NCI-H2171 (cell line): ENCODE measurements at regions not wholly inside any gene's neighbourhood (a gene's known extent, or its start where the extent isn't known, plus 50 kb on each side); places are given as distances from the start of the nearest gene placed in this dataset.
"Not testable (repeated sequence)": the region's sequence is repeated elsewhere in the genome, so short reads cannot be mapped to it uniquely, and the experiment has no call there.

Source experiments
- DNase-seq: peaks from one replicate; lab custom pipeline; 2025; lab: John Stamatoyannopoulos, UW

DNA sequence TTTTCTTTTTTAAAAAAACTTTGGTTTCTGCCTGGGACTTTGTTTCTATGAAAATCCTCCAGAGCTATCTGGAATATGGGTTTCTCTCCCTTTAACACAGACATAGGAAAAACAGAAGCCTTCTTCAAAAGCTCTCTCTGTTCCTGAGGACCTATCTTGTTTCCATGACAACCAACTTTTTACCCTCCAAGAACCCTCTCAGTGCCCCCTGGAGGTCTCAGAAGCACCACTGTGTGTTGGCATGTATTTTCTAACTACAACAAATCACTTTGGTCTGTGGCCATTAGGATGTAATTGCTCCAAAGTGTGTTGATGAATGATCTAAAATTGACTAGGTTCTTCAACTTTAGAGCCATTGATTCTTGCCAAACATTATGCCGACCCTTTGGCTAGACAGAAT, 1331.6 kb downstream of the ADGRL3 start:
- no peak for DNase-seq

- DNase-seq = no peak
These were observed 1331.1 kb downstream of the ADGRL3 start for GRCh38 chr4:62531264-62531663.

GRCh38 chr4:62528874-62529273, 1328.7 kb downstream of the ADGRL3 start:
- no peak for DNase-seq

GRCh38 chr4:62526671-62527070, 1326.5 kb downstream of the ADGRL3 start:
- no peak for DNase-seq

- no peak for DNase-seq
These were observed 1323.1 kb downstream of the ADGRL3 start for GRCh38 chr4:62523256-62523655.

DNA sequence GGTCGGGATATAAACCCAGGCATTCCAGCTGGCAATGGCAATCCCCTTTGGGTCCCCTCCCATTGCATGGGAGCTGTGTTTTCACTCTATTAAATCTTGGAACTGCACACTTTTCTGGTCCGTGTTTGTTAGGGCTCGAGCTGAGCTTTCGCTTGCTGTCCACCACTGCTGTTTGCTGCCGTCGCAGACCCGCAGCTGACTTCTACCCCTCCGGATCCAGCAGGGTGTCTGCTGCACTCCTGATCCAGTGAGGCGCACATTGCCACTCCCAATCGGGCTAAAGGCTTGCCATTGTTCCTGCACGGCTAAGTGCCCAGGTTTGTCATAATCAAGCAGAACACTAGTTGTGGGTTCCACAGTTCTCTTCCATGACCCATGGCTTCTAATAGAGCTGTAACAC, 1322.1 kb downstream of the ADGRL3 start:
- no peak for DNase-seq

DNA sequence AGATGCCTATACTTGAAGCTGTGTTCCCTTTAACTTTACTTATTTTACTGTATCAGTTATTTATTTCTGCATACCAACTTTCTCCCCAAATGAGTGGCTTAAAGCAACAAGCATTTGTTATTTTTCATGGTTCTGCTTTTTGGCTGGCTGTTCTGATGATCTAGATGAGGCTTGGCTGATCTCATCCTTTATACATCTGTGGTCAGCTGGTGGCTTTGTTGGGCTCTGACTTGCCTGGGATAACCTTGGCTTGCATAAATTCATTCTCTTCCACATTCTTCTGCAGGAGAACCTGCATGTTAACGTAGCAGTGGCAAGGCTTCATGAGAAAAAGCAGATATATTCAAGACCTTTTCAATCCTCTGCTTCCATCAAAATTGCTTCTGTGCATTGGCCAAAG, 1317.6 kb downstream of the ADGRL3 start:
- no peak for DNase-seq

GRCh38 chr4:62513306-62513705, 1313.2 kb downstream of the ADGRL3 start:
- no peak for DNase-seq

DNA sequence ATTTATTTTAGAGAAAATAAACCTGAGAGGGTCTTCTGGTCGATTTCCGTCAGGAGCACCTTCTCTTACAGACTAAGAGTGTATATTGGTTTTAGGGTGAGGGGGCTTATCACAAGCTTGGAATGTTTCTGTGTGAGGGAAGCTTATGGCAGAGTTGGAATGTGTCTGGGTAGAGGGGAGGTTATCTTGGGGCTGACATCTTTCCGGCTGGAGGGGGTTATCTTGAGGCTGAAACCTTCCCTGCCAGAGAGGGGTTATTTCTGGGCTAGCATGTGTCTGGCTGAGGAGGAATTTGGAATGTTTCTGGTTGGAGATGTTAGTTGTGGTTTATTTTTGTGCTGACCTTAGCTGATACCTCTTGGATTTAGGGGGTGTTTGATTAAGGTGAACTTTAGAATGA, 1312.1 kb downstream of the ADGRL3 start:
- DNase-seq = no peak

DNA sequence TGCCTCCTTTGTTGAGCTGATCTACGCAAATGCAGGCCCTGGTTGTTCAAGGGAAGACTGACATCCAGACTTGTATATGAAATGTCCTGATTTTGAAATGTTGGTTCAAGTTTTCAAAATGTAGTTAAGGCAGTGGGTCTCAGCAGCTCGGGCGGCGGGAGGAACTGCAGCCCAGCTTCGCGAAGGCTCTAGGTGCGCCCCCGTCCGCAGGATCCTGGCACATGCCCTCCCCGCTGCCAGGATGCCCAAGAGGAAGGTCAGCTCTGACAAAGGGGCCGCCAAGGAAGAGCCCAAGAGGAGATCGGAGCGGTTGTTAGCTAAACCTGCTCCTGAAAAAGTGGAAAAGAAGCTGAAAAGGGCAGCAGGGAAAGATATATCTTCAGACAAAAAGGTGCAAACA, 1310.1 kb downstream of the ADGRL3 start:
- DNase-seq = no peak

DNA sequence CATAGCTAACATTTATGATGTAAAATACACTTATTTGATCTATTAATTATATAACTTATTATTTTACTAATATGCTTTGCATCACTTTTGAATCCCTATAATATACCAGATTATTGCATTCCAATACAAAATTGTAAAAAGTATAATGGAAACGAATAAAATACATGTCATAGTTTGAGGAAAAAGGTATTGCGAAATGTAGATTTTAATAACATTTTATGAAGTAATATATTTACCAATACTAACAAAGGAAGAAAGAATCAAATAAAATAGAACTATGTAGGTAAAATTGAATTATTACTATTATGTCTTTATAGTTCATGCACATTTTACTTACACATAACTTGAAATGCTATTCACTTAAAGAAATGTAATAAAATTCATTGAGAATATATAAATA, 1300.2 kb downstream of the ADGRL3 start:
- no peak for DNase-seq

DNA sequence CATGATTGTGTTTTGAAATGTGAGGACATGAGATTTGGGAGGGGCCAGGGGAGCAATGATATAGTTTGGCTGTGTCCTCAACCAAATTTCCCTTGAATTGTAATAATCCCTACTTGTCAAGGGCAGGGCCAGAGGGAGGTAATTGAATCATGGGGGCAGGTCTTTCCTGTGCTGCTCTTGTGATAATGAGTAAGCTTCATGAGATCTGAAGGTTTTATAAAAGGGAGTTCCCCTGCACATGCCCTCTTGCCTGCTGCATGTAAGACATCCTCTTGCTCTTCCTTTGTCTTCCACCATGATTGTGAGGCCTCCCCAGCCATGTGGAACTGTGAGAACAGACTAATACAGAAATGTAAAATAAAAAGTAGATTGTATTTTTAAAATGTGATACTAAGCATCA, 1294.9 kb downstream of the ADGRL3 start:
- no peak for DNase-seq

GRCh38 chr4:62491756-62492155, 1291.6 kb downstream of the ADGRL3 start:
- DNase-seq = not testable (repeated sequence)

GRCh38 chr4:62490635-62491034, 1290.5 kb downstream of the ADGRL3 start:
- no peak for DNase-seq

- DNase-seq = no peak
These were observed 1286.9 kb downstream of the ADGRL3 start for GRCh38 chr4:62487016-62487415.

- DNase-seq = no peak
These were observed 1284.2 kb downstream of the ADGRL3 start for GRCh38 chr4:62484357-62484756.

DNA sequence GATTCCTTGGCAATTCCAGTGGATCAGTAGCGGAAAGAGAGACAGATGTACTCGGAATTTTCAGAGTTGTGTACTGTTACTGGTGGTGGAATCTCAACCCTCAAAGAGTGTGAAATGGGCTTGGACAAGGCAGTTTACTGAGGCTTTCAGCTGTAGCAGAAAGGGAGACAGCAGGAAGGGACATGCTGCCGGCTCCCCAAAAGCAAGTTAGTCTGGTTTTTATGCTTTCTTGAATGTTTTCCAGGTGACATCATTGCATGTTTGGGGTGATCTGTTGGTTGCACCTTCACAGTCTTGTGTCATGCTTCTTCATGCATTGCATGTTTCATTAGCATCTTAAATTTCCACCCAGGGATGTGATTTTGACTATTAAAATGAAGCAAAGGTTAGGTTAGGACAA, 1282.2 kb downstream of the ADGRL3 start:
- DNase-seq = no peak

DNA sequence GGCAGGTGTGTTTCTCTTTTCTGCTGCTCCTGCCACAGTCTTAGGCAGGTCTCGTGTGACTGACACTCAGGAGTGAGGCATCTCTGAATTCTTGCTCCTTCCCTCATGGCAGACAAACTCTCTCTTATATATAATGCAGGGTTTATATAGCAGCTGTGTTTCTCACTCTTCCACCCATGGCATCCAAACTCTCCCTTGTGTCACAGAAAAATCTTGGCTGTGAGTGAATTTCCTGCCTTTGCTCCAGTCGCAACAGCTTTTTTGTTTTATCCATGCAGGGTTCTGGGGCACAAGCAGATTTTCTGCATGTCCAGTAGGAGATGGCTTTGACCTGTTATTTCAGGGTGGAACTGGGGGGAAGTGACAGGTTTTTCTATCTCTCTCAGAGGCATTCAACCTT, 1275.5 kb downstream of the ADGRL3 start:
- no peak for DNase-seq

DNA sequence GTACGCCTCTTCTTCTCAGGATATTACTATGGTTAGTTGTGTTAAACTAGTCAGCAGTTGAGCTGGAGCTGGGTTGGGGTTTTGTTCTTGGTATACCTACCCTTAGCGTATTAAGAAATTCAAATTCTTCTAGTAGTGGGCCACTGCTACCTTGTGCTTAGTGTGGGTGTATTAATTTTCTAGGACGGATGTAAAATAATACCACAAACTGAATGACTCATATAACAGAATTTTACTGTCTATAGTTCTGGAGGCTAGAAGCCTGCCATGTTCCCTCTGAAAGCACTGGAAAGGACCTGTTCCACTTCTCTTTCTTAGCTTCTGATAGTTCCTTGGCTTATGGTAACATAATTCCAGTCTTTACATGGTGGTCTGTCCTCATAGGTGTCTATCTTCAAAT, 1274.7 kb downstream of the ADGRL3 start:
- DNase-seq = no peak

- DNase-seq = no peak
These were observed 1270.9 kb downstream of the ADGRL3 start for GRCh38 chr4:62471021-62471420.

DNA sequence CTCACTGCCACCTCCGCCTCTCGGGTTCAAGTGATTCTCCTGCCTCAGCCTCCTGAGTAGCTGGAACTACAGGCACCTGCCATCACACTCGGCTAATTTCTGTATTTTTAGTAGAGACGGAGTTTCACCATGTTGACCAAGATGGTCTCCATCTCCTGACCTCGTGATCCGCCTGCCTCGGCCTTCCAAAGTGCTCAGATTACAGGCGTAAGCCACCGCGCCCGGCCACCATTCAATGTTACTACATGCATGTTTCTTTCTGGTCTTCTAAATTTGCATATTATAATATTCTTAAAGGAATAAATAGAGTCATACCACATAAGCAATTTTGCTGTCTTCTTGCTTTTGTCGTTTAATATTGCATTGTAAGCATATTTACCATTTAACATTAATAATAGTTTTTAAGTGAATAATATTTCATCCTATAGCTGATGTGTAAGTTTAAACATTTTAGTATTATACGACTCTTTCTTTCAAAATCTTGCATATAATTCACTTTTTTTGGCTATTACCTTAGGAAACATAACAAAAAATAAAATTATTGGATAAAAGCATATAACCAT, 1270.4 kb downstream of the ADGRL3 start:
- no peak for DNase-seq

- no peak for DNase-seq
These were observed 1269.9 kb downstream of the ADGRL3 start for GRCh38 chr4:62470020-62470419.

DNA sequence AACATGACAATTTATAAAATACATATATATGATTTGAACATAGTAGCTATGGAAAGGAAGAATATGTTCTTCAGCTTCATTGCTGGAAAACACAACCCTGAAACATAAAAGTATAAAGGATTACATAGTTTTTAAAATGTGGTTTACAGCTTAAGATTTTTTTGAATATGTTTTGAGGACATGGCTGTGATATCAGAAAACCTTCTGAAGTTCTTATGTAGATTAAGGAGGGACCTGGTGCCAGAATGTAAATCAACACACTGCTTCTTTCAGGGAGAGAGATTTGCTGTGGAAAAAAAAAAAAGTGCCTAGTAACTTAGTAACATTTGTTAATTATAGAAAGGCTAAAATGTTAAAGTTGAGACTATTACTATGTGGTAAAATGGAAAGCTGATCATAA, 1261.8 kb downstream of the ADGRL3 start:
- DNase-seq = no peak

GRCh38 chr4:62460329-62460728, 1260.2 kb downstream of the ADGRL3 start:
- no peak for DNase-seq

GRCh38 chr4:62457356-62457755, 1257.2 kb downstream of the ADGRL3 start:
- no peak for DNase-seq
